GM12865 (cell line): ENCODE measurements at regions not wholly inside any gene's neighbourhood (a gene's known extent, or its start where the extent isn't known, plus 50 kb on each side); places are given as distances from the start of the nearest gene placed in this dataset.

ENCODE experiments used
- DNase-seq: peaks from one replicate; pipeline ENCODE4 v3.0.0; 2010; ENCODE audit warnings: low read depth
- H3K4me3 ChIP-seq: 2 replicates; pipeline ENCODE4 v1.5.1; 2011; ENCODE audit warnings: mild to moderate bottlenecking, low read depth, low read length, control low read depth
- TF ChIP-seq, protein P1 (sequence below): IDR thresholded peaks from 2 replicates; pipeline ENCODE4 v1.5.1; 2011; ENCODE audit warnings: low read length, control low read depth, low read depth, inconsistent platforms; ENCODE audit not compliant: insufficient read depth; ENCODE audit errors: missing control alignments

DNA sequence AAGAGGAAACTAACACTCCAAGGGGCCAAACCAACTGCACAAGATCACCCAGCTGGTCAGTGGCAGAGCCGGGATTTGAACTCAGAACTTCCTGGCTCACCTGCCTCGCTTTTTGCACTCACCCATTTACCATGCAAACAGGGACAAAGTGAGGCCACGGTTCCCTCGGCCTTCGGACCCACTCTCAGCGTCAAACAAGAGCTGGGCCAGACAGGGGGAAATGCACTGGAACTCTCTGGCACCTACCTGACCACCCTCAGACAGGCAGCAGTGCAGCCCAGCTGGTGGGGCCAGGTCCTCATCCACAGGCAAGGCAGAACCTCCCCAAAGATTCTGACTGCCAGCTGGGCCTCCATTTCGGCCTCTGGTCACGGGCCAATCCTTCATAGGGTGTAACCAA, 93.7 kb upstream of the SRSF6 start:
- H3K4me3 ChIP-seq: no peak overlapping the region
- TF ChIP-seq, protein P1, sequence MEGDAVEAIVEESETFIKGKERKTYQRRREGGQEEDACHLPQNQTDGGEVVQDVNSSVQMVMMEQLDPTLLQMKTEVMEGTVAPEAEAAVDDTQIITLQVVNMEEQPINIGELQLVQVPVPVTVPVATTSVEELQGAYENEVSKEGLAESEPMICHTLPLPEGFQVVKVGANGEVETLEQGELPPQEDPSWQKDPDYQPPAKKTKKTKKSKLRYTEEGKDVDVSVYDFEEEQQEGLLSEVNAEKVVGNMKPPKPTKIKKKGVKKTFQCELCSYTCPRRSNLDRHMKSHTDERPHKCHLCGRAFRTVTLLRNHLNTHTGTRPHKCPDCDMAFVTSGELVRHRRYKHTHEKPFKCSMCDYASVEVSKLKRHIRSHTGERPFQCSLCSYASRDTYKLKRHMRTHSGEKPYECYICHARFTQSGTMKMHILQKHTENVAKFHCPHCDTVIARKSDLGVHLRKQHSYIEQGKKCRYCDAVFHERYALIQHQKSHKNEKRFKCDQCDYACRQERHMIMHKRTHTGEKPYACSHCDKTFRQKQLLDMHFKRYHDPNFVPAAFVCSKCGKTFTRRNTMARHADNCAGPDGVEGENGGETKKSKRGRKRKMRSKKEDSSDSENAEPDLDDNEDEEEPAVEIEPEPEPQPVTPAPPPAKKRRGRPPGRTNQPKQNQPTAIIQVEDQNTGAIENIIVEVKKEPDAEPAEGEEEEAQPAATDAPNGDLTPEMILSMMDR: no peak
- no peak for DNase-seq

- no peak overlapping the region for H3K4me3 ChIP-seq
- DNase-seq: no peak
- TF ChIP-seq, protein P1: no peak
These were observed 94.2 kb upstream of the SRSF6 start for GRCh38 chr20:43363506-43363905.

- DNase-seq: no peak
- no peak overlapping the region for H3K4me3 ChIP-seq
- TF ChIP-seq, protein P1: no peak
These were observed 96.2 kb upstream of the SRSF6 start for GRCh38 chr20:43361526-43361925.

GRCh38 chr20:43360016-43360415, 97.7 kb upstream of the SRSF6 start:
- DNase-seq: no peak
- TF ChIP-seq, protein P1: no peak
- H3K4me3 ChIP-seq: no peak overlapping the region

DNA sequence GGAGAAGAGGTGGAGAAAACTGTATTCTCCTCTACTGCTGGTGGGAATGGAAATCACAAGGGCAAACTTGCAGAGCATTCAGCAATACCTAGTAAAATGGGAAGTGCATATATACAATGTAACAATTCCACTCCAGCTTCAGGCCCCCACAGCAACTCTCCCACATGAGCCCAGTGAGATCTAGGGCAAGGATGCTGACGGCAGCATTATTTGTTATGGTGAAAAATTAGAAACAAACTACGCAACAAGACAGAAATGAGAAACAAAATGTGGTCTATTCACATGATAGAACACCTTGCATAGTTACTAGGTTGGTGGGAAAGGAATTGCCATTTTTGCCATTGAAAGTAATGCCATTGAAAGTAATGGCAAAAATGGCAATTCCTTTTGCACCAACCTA, 98.9 kb upstream of the SRSF6 start:
- DNase-seq: no peak

GRCh38 chr20:43357352-43357751, 100.3 kb upstream of the SRSF6 start:
- no peak overlapping the region for H3K4me3 ChIP-seq
- TF ChIP-seq, protein P1: no peak
- DNase-seq: no peak

More for the DNA sequence above, 98.9 kb upstream of the SRSF6 start:
- TF ChIP-seq, protein P1: no peak
- no peak overlapping the region for H3K4me3 ChIP-seq

- no peak for DNase-seq
These were observed 102.1 kb upstream of the SRSF6 start for GRCh38 chr20:43355610-43356009.

More at GRCh38 chr20:43355610-43356009, 102.1 kb upstream of the SRSF6 start:
- H3K4me3 ChIP-seq: no peak overlapping the region
- TF ChIP-seq, protein P1: no peak
